ENCODE measurements at regions not wholly inside any gene's neighbourhood (a gene's known extent, or its start where the extent isn't known, plus 50 kb on each side); places are given as distances from the start of the nearest gene placed in this dataset.

DNA sequence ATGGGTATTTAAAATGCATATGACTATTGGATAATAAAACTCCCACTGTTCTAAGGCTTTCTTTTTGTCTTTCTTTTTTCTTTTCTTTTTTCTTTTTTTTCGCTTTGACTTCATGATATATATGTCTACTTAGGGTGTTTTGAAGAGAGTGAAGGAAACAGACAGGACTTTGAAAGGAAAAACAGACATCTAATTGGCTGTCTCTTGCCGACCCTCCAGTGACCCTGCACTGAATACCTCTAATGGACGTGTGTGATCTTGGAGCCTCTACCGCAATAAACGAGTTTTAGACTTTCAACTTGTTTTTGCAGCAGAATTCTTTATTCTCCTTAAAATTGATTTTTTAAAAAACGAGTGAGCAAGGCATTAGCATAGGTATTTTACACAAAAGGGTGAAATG, 158.1 kb upstream of the NR2F2 start:
- no peak overlapping the region for H3K9ac ChIP-seq (ENCODE audit: insufficient read length, low read depth)
- 0 out of 2 replicates have a peak, but pooled peaks cover 6% of the 10 kb centered on the region for H3K9me3 ChIP-seq (ENCODE audit: insufficient read depth, low read length)
- no peaks in the 10 kb centered on the region for H3K27me3 ChIP-seq (ENCODE audit: insufficient read depth, insufficient read length)
- H3K36me3 ChIP-seq (ENCODE audit: insufficient read depth, insufficient read length, low read length), result no peaks in the 10 kb centered on the region
- H3K4me1 ChIP-seq (ENCODE audit: insufficient read depth, insufficient read length), result no peaks in the 10 kb centered on the region
- no peak for DNase-seq (ENCODE audit: low read depth, low spot score)
- TF ChIP-seq ZNF274 (IDR thresholded peaks at IDR 0.05; ENCODE audit: low read depth, low read length) (no peak), YY1 (IDR thresholded peaks at IDR 0.05; ENCODE audit: insufficient read depth, insufficient read length) (no peak), SUZ12 (IDR thresholded peaks at IDR 0.05; ENCODE audit: extremely low read depth, insufficient read depth, insufficient read length) (no peak)
- H3K4me3 ChIP-seq (ENCODE audit: insufficient read length, low read depth), result no peak overlapping the region

DNA sequence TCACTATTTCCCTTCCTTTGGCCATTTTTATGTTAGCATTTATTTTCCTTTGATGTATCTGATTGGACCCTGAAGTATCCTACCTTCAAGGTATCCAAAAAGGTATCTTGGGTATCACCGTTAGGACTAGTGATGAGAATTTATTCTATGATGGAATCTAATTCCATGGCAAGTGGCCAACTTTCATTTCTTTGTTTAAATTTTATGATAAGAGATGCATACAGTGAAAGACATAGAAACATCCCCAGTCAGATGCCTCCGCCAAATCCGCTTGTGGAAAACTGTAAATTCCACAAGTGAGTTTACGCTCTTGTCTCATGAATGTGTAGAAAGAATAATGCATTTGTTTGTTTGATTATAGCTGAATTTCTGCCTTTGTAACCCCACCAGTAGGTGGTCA, 153.7 kb upstream of the NR2F2 start:
- Histone ChIP-seq H3K27me3 (ENCODE audit: insufficient read depth, insufficient read length) (no peaks in the 10 kb centered on the region), H3K36me3 (ENCODE audit: insufficient read depth, insufficient read length, low read length) (no peaks in the 10 kb centered on the region), H3K9me3 (ENCODE audit: insufficient read depth, low read length) (no peaks in the 10 kb centered on the region), H3K9ac (ENCODE audit: insufficient read length, low read depth) (no peak overlapping the region), H3K4me1 (ENCODE audit: insufficient read depth, insufficient read length) (peaks cover 3% of the 10 kb centered on the region), H3K4me3 (ENCODE audit: insufficient read length, low read depth) (no peak overlapping the region)
- TF ChIP-seq SUZ12 (IDR thresholded peaks at IDR 0.05; ENCODE audit: extremely low read depth, insufficient read depth, insufficient read length) (no peak), YY1 (IDR thresholded peaks at IDR 0.05; ENCODE audit: insufficient read depth, insufficient read length) (no peak), ZNF274 (IDR thresholded peaks at IDR 0.05; ENCODE audit: low read depth, low read length) (no peak)
- DNase-seq (ENCODE audit: low read depth, low spot score), result no peak

DNA sequence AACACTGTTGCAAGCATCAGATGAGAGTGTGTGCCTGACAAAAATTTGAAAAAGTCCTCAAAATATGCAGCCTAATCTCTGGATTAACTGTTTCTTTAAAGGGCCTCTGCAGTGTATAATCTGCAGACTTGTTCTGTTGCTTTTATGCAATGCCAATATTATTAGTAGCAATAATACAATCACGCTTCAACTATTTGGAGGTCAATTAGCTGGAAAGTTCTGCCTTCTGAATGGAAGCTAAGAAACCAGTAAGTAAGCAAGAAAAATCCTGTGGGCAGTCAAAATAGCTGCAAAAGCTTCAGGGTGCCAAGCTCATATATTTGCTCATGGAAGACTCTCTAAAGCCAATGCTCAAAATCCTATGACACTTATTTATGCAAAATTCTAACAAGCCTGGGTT, 153.2 kb upstream of the NR2F2 start:
- no peak for TF ChIP-seq ZNF274 (IDR thresholded peaks at IDR 0.05; ENCODE audit: low read depth, low read length)
- no peak for TF ChIP-seq YY1 (IDR thresholded peaks at IDR 0.05; ENCODE audit: insufficient read depth, insufficient read length)
- no peak for TF ChIP-seq SUZ12 (IDR thresholded peaks at IDR 0.05; ENCODE audit: extremely low read depth, insufficient read depth, insufficient read length)
- no peak for DNase-seq (ENCODE audit: low read depth, low spot score)
- H3K4me3 ChIP-seq (ENCODE audit: insufficient read length, low read depth), result no peak overlapping the region
- H3K36me3 ChIP-seq (ENCODE audit: insufficient read depth, insufficient read length, low read length), result no peaks in the 10 kb centered on the region
- H3K4me1 ChIP-seq (ENCODE audit: insufficient read depth, insufficient read length), result peaks cover 3% of the 10 kb centered on the region
- no peak overlapping the region for H3K9ac ChIP-seq (ENCODE audit: insufficient read length, low read depth)
- no peaks in the 10 kb centered on the region for H3K9me3 ChIP-seq (ENCODE audit: insufficient read depth, low read length)
- no peaks in the 10 kb centered on the region for H3K27me3 ChIP-seq (ENCODE audit: insufficient read depth, insufficient read length)

DNA sequence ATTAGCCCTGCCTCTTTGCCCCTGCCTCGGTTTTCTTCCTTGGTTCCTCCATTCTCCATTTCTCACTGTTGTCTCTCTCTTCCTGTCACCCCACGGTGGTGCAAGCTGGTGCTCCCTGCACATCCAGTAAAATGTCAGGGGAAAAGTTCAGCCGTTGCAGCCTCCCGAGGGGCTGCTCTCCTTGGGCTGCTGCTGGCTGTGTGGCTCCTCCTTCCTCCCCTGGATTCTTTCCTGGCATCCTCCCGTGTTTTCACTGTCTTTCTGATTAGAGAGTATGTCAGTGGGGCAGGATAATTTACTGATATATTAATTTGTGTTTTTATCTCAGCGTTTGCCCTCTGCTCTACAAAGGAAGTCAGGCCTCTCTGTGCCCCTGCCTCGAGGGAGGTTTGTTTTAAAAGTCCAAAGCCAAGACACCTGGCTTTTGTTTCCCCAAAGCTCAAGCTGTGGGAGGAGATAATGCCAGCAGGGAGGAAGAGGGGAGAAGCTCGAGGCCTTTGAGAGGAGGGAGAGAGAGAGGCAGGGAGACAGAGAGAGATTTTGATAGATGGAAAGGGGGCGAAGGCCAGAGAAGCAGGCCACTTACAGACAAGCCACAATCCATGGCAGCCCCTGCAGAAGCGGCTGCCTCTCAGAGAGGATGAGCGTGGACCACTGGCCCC, 150.3 kb upstream of the NR2F2 start:
- TF ChIP-seq ZNF274 (IDR thresholded peaks at IDR 0.05; ENCODE audit: low read depth, low read length), result no peak
- TF ChIP-seq SUZ12 (IDR thresholded peaks at IDR 0.05; ENCODE audit: extremely low read depth, insufficient read depth, insufficient read length), result no peak
- no peak for TF ChIP-seq YY1 (IDR thresholded peaks at IDR 0.05; ENCODE audit: insufficient read depth, insufficient read length)
- H3K4me1 ChIP-seq (ENCODE audit: insufficient read depth, insufficient read length), result peaks cover 3% of the 10 kb centered on the region
- no peaks in the 10 kb centered on the region for H3K9me3 ChIP-seq (ENCODE audit: insufficient read depth, low read length)
- H3K36me3 ChIP-seq (ENCODE audit: insufficient read depth, insufficient read length, low read length), result no peaks in the 10 kb centered on the region
- no peaks in the 10 kb centered on the region for H3K27me3 ChIP-seq (ENCODE audit: insufficient read depth, insufficient read length)
- no peak for DNase-seq (ENCODE audit: low read depth, low spot score)
- H3K9ac ChIP-seq (ENCODE audit: insufficient read length, low read depth), result no peak overlapping the region
- no peak overlapping the region for H3K4me3 ChIP-seq (ENCODE audit: insufficient read length, low read depth)

DNA sequence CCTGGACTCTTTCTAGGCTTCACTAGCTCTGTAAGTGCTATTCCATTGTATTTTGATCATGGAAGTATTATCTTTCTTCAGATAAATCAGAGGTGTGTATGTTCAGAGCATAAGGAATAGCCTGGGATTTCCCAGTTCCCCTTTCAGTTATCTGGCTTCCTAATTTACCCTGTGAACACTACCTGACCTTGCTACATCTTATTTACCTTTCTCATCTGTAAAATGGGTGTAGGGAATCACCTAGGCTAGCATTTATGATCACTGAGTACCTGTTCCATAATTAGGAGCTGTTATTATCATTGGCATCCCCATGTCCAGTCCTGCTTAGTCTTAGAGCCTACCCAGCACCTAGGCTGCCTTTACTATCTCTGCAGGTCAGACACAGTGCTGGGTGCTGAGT, 149.3 kb upstream of the NR2F2 start:
- Histone ChIP-seq H3K36me3 (ENCODE audit: insufficient read depth, insufficient read length, low read length) (no peaks in the 10 kb centered on the region), H3K4me3 (ENCODE audit: insufficient read length, low read depth) (no peak overlapping the region), H3K9ac (ENCODE audit: insufficient read length, low read depth) (no peak overlapping the region), H3K9me3 (ENCODE audit: insufficient read depth, low read length) (no peaks in the 10 kb centered on the region), H3K4me1 (ENCODE audit: insufficient read depth, insufficient read length) (peaks cover 3% of the 10 kb centered on the region), H3K27me3 (ENCODE audit: insufficient read depth, insufficient read length) (no peaks in the 10 kb centered on the region)
- TF ChIP-seq YY1 (IDR thresholded peaks at IDR 0.05; ENCODE audit: insufficient read depth, insufficient read length), result no peak
- no peak for TF ChIP-seq SUZ12 (IDR thresholded peaks at IDR 0.05; ENCODE audit: extremely low read depth, insufficient read depth, insufficient read length)
- no peak for TF ChIP-seq ZNF274 (IDR thresholded peaks at IDR 0.05; ENCODE audit: low read depth, low read length)
- no peak for DNase-seq (ENCODE audit: low read depth, low spot score)

DNA sequence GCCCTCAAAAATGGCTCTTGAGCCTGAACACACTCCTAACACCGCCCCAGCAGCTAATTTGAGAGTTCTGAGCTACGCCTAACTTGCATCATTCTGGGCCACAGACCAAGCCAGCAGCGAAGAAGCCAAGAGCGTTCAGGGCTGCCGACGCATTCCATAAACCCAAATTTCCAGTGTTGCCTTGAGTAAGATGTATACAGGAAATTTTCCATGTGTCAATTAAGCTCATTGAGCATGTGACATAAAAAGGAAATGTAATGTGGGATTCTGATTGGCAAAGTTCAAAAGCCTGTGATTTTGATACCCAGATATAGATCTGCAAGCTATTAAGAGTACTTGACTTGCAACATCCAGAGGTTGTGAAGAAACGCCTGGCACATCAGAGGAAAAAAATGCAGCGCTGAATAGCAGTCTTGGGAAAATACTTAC, 148.6 kb upstream of the NR2F2 start:
- DNase-seq (ENCODE audit: low read depth, low spot score), result no peak
- H3K9me3 ChIP-seq (ENCODE audit: insufficient read depth, low read length), result no peaks in the 10 kb centered on the region
- H3K9ac ChIP-seq (ENCODE audit: insufficient read length, low read depth), result no peak overlapping the region
- H3K36me3 ChIP-seq (ENCODE audit: insufficient read depth, insufficient read length, low read length), result no peaks in the 10 kb centered on the region
- H3K4me3 ChIP-seq (ENCODE audit: insufficient read length, low read depth), result no peak overlapping the region
- TF ChIP-seq YY1 (IDR thresholded peaks at IDR 0.05; ENCODE audit: insufficient read depth, insufficient read length) (no peak), ZNF274 (IDR thresholded peaks at IDR 0.05; ENCODE audit: low read depth, low read length) (no peak), SUZ12 (IDR thresholded peaks at IDR 0.05; ENCODE audit: extremely low read depth, insufficient read depth, insufficient read length) (no peak)
- H3K27me3 ChIP-seq (ENCODE audit: insufficient read depth, insufficient read length), result no peaks in the 10 kb centered on the region
- peaks cover 3% of the 10 kb centered on the region for H3K4me1 ChIP-seq (ENCODE audit: insufficient read depth, insufficient read length)

DNA sequence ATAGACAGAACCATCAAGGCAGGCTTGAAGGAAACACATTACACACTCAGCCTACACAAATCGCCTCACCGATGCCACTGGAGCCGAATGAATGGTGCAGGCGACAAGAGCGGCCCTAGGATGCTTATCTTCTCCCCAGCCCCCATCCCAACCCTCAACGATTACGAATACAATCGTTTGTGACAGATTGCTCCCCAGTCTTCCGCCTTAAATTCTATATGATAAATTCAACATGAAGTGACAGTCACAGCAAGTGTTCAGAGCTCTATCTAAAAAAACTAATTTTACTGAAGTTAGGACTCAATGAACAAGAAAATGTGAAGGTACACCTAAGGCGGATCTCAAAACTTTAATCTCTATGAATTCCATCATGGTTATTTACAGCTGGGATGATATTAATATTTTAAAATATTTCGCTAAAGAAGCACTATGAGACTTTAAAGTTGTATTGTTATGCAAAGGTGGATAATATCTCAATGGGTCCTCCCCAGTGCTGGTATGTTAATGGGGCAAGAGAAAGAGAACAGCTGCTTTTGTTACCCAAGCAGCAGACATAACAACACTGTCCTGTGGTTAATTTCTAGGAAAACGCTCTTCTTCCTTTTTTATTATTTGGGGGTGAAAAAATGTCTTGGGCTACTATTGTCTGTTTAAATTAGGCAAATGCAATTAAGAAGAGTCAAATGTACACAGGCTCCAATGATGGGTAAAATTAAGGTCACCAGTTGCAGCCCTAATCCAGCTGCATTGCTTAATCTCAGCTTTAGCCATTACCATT, 147.6 kb upstream of the NR2F2 start:
- H3K9ac ChIP-seq (ENCODE audit: insufficient read length, low read depth), result no peak overlapping the region
- H3K36me3 ChIP-seq (ENCODE audit: insufficient read depth, insufficient read length, low read length), result no peaks in the 10 kb centered on the region
- peaks cover 3% of the 10 kb centered on the region for H3K4me1 ChIP-seq (ENCODE audit: insufficient read depth, insufficient read length)
- no peak overlapping the region for H3K4me3 ChIP-seq (ENCODE audit: insufficient read length, low read depth)
- TF ChIP-seq SUZ12 (IDR thresholded peaks at IDR 0.05; ENCODE audit: extremely low read depth, insufficient read depth, insufficient read length) (no peak), YY1 (IDR thresholded peaks at IDR 0.05; ENCODE audit: insufficient read depth, insufficient read length) (no peak), ZNF274 (IDR thresholded peaks at IDR 0.05; ENCODE audit: low read depth, low read length) (no peak)
- no peaks in the 10 kb centered on the region for H3K9me3 ChIP-seq (ENCODE audit: insufficient read depth, low read length)
- H3K27me3 ChIP-seq (ENCODE audit: insufficient read depth, insufficient read length), result no peaks in the 10 kb centered on the region
- no peak for DNase-seq (ENCODE audit: low read depth, low spot score)
